ENCODE measurements at regions not wholly inside any gene's neighbourhood (a gene's known extent, or its start where the extent isn't known, plus 50 kb on each side); places are given as distances from the start of the nearest gene placed in this dataset.

DNA sequence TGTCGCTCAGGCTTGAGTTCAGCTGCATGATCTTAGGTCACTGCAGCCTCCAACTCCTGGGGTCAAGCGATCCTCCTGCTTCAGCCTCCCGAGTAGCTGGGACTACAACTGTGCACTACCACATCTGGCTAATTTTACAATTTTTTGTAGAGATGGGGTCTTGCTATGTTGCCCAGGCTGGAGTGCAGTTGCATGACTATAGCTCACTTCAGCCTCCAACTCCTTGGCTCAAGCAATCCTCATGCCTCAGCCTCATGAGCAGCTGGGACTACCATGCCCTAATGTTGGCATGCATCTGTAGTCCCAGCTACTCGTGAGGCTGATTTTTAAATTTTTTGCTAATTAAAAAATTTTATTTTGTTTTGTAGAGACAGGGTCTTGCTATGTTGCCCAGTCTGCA lies 101.9 kb upstream of the NPTX2 start:
- DNase-seq (ENCODE audit: low spot score) = no peak

DNA sequence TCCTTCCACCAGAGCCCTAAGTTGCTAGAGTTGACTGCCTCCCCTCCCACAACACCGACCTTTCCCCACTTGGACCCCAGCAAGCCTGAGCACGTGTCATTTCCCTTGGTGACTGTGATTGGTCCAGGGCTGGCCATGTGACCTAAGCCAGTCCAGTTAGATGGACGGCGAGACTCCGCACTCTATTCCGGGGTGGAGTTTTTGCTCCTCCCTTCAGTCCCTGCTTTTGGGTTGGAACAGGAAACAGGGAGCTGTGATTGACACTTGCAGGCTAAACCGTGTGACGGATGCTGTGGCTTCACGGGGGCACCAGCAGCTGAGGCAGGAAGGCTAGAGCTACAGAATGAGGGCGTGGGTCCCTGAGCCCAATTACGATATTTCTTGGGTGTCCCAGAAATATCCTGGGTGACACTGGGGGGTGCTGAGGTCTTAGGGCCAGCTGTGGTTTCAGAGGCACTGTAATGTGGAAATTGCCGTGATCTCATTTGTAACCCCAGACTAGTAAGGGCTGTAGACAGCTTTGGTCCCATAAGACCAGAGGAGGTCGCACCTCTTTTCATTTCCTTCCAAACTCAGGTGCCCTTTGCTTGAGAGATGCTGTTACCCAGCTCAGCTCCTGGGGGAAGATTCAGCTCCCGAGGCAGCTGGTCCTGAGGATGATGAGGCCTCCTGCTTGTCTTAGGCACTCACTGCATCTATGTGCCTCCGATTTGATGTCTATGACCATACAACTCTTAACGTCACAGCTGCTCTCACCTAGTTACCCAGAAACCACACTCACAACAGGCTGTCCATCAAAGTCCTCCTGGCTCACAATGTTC lies 102.7 kb upstream of the NPTX2 start:
- DNase-seq (ENCODE audit: low spot score) = no peak

DNA sequence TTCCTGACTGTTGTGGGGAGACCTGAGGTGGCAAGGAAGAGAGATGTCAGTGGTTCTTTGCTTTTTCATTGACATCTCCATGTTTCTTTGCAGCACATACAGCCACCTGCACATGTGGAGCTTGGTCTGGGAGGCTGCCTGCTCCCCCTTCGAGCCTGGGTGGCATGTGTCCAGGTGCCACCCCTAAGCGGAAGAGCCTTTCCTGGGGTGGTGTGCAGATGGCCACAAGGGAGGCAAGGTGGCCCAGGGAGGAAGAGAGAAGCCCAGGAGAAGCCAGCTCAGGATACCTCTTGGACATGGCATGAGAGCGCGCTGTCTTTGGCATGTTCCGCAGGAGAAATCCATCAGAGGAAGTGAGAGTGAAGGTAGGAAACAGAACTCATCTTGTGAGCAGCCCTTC lies 105.9 kb upstream of the NPTX2 start:
- DNase-seq (ENCODE audit: low spot score) = no peak

- no peak for DNase-seq (ENCODE audit: low spot score)
Observed at GRCh38 chr7:98509836-98510235, 107.2 kb upstream of the NPTX2 start.

DNA sequence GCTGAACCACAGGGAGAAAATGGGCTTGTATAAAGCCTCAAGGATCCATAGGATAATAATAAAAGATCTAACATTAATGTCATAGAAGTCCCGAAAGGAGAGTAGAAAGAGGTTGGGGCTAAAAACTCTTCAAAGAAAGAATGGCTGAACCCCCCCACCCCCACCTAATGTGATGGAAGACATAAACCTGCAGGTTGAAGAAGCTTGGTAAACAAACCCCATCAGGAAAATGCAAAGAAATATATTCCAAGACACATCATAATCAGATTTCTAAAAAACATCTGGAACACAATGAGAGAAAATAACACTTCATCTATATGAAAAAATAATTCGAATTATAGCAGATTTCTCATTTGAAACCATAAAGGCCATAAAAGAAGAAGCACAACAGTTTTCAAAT lies 105.6 kb upstream of the BAIAP2L1 start:
- no peak for DNase-seq (ENCODE audit: low spot score)

DNA sequence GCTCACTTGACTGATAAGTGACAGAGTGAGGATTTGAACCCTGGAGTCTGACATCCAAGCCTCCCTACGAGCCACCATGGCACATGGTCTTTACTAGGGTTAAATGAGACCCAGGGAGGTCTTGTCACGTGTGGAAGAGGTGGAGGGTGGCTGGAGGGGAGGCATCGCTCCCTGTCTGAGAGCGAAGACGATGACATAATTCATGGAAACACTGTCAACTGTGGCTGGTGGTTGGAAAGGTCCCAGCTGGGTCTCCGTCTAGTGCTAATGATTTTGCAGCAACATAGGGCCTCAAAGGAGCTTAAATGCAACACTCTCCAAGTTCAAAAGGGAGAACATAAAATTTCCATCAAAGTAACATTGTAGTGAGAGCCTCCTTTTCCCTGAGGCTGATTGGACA lies 99.9 kb upstream of the BAIAP2L1 start:
- DNase-seq (ENCODE audit: low spot score) = no peak

- no peak for DNase-seq (ENCODE audit: low spot score)
Observed at GRCh38 chr7:98496618-98497017, 95.7 kb upstream of the BAIAP2L1 start.

DNA sequence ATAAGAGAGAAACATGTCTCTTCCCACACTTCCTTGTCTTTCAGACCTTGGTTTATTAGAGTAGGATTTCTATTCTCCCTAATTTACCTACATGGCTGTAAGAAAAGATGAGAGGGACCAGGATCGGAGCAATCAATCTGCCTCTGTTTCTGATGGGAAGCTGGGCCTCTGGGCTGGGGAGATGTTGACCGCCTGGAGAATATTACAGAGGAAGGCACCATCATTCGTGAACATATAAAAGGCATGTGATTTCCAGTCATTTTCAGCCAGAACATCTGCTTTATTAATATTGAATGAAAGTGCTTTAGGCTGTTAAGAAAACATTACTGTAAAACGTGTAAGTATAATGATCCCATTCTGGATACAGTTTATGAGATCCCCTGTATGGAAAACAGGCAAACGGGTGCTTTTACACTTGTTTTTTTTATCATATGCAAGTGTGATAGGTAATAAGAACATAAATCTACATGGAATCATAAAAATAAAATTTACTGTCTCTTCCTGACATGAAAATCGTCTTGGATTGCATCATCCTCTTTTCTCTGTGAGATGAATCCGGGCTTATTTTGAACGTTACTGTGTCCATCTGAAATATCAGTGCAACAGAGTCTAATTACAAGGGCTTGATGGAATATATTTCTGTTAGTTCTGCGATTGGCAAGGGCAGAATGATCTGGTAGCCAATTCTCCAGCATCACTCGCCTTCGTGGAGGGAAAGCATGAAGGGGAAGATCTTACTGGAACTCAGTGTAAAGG lies 94.5 kb upstream of the BAIAP2L1 start:
- DNase-seq (ENCODE audit: low spot score) = no peak

GRCh38 chr7:98493030-98493778 lies 92.3 kb upstream of the BAIAP2L1 start:
- no peak for DNase-seq (ENCODE audit: low spot score)

GRCh38 chr7:98488167-98488566 lies 87.3 kb upstream of the BAIAP2L1 start:
- no peak for DNase-seq (ENCODE audit: low spot score)

DNA sequence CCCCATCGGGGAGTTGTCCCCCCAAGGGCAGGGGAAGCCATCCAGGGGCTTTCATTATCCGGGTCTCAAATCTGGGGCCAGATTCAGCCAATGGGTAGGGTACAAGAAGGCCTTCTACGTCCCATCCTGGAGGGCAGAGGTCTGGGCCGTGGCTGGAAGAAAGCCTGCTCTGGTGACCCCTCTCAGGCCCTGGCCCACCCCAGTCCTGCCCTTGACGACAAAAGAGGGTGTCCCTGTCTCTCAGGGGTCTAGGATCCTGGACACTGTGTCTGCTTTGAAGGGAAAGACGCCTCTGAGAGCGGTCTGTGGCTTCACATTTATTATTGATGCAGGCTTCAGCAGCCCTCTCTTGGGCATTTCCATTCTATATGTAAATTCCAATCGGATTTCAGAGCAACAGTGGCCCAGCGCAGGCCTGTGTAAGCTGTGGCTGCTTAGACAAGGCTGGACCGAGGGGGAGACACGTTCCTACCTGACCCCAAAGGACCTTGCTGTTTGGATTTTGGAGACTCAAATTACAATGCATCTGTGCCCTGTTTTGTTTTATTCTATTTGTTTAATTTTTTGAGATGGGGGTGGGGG lies 83.2 kb upstream of the BAIAP2L1 start:
- DNase-seq (ENCODE audit: low spot score) = no peak

GRCh38 chr7:98483276-98483963 lies 82.5 kb upstream of the BAIAP2L1 start:
- no peak for DNase-seq (ENCODE audit: low spot score)

GRCh38 chr7:98479318-98479717 lies 78.4 kb upstream of the BAIAP2L1 start:
- no peak for DNase-seq (ENCODE audit: low spot score)

GRCh38 chr7:98475352-98475751 lies 74.5 kb upstream of the BAIAP2L1 start:
- DNase-seq (ENCODE audit: low spot score) = no peak

DNA sequence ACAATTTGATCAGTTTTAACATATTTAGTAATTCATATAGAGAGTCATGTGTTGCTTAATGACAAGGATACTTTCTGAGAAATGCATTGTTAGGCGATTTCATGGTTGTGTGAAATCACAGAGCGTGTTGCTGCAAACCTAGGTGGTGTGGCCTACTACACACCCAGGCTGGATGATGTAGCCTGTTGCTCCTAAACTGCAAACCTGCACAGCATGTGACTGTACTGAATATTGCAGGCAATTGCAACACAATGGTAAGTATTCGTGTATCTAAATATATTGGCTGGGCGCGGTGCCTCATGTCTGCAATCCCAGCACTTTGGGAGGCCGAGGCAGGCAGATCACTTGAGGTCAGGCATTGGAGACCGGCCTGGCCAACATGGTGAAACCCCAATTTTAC lies 73.7 kb upstream of the BAIAP2L1 start:
- no peak for DNase-seq (ENCODE audit: low spot score)

DNA sequence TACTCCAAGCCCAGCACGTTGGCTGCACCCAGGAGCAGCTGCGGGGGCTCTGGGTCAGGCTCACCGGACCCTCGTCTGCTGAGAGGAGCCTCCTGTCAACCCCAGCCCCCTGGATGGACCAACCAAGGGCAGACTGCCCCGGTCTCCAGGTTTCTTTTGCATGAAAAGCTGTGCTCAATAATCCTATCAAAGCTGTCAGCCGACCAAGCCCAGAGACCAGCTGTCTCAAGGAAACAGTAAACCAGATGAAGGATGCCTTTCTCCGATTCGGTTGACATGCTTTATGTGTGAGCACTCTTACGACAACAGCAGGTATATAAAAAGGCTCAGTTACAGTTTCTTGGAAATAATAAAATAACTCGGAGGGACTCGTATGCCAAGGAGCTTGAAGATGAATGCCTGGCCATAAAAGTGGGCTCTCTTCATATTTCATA lies 71.6 kb upstream of the BAIAP2L1 start:
- DNase-seq (ENCODE audit: low spot score) = no peak

GRCh38 chr7:98470485-98471240 lies 69.8 kb upstream of the BAIAP2L1 start:
- DNase-seq (ENCODE audit: low spot score) = no peak

GRCh38 chr7:98469088-98469487 lies 68.2 kb upstream of the BAIAP2L1 start:
- no peak for DNase-seq (ENCODE audit: low spot score)

DNA sequence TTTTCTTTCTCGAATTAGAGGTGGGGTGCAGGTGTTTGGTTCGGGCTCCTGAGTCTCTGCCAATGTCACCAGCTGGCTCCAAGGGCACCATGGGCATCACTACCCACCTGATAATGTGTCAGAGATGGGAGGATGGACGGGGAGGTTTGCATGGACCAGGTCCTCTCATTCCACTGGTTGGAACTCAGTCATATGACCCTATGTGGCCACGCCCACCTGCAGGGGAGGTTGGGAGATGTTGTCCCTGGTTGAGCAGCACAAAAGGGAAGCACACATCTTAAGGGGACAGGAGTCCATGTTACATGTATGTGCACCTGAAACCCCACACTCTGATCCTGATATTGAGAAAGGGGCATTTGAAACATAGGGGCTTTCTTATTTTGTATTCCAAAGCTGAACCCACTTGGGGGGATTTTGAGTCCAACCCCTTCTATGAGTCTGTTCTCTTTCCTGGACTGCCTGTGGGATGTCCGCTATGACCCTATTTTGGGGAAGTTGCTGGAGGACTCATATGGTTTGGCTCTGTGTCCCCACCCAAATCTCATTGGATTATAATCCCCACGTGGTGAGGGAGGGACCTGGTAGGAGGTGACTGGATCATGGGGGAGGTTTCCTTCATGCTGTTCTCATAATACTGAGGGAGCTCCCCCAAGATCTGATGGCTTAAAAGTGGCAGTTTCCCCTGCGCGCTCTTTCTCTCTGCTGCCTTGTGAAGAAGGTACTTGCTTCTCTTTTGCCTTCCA lies 66.9 kb upstream of the BAIAP2L1 start:
- DNase-seq (ENCODE audit: low spot score) = peak; percentile 15

GRCh38 chr7:98465022-98465421 lies 64.1 kb upstream of the BAIAP2L1 start:
- no peak for DNase-seq (ENCODE audit: low spot score)
